ENCODE measurements at regions not wholly inside any gene's neighbourhood (a gene's known extent, or its start where the extent isn't known, plus 50 kb on each side); places are given as distances from the start of the nearest gene placed in this dataset.

GRCh38 chr18:43934322-43934721, 657.0 kb upstream of the SYT4 start:
- no peak for TF ChIP-seq CREB5 (CRISPR knock-in tag; IDR thresholded peaks at IDR 0.05; ENCODE audit: low read depth)
- no peak for TF ChIP-seq TOX (CRISPR knock-in tag; IDR thresholded peaks at IDR 0.05; ENCODE audit: borderline replicate concordance)
- no peak for TF ChIP-seq ZFP30 (CRISPR knock-in tag; IDR thresholded peaks at IDR 0.05)

All from SK-N-SH treated with all-trans-retinoic acid at 6 μM for 48 hours (cell line).